Pons (tissue), 1 donor: ENCODE measurements at regions not wholly inside any gene's neighbourhood (a gene's known extent, or its start where the extent isn't known, plus 50 kb on each side); places are given as distances from the start of the nearest gene placed in this dataset.
"Not testable (repeated sequence)": the region's sequence is repeated elsewhere in the genome, so short reads cannot be mapped to it uniquely, and the experiment has no call there.

Experiments
- DNase-seq: peaks from one replicate; pipeline ENCODE4 v3.0.0-alpha.2; 2016; ENCODE audit warnings: low spot score

- no peak for DNase-seq
Measured at GRCh38 chr21:28532446-28532845, 460.2 kb downstream of the LTN1 start.

DNA sequence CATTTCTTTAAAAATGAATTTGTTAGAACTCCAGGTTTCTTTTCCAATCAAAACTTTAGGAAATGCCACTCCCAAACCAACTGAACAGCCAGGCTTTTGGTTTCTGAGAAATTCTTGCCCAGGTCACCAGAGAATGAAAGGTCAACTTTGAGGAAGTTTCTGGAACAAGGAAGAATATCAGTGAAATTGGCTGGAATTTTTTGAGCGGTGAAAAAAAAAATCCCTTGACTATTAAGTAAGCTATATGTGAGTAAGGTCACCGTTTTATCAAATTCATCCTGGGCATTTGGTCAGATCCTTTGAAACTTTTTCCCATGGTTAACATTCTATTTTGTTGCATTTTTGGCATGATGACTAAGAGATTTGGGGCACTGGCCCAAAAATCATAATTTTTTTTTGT is 469.3 kb downstream of the LTN1 start:
- DNase-seq = no peak

GRCh38 chr21:28522014-28522799 is 470.5 kb downstream of the LTN1 start:
- peak; percentile 11 for DNase-seq

GRCh38 chr21:28518630-28519029 is 474.0 kb downstream of the LTN1 start:
- no peak for DNase-seq

DNA sequence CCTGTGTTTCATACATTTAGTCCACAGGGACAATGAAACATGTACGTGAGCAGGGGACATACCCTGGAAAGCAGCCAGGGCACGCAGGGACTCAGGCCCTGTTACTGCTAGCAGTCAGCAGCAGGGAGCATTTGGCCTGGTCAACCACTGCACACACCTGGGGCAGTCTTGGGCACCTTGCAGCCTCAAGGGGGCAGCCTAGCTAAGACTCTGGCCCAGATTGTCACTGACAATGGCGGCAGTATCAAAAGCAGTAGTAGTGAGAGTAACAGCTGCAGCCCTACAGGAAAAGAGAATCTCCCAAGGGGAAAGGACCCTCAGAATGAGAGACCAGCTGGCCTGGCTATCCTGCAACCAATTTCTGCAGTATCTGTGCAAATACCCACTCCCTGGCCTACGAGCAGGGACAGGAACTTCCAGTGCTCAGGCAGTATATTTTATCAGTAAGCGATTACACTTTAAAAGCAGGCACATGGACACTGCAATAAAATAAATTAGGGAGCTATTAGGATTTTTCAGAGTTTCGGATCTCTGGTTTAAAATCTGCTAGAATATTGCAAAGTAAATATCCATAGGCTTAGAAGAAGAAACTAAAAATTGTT is 475.6 kb downstream of the LTN1 start:
- DNase-seq = peak; percentile 54

DNA sequence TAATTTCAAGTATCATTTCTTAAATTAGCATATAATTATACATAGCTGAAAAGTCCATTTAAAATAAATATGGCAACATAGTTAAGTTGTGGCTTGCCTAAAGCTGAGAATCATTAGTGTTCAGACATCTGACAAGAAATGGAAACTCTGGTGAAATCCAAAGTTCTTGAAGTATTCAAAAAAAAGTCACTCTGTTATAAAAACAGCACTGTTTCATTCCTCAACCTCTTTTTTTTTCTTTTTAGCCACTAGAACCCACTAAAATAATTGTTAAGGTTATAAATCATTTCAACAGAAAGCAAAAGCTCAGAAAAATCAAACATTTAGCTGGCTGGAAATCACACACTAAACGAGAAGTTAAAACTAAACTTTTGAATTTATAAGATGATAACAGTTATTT is 476.7 kb downstream of the LTN1 start:
- DNase-seq = no peak

DNA sequence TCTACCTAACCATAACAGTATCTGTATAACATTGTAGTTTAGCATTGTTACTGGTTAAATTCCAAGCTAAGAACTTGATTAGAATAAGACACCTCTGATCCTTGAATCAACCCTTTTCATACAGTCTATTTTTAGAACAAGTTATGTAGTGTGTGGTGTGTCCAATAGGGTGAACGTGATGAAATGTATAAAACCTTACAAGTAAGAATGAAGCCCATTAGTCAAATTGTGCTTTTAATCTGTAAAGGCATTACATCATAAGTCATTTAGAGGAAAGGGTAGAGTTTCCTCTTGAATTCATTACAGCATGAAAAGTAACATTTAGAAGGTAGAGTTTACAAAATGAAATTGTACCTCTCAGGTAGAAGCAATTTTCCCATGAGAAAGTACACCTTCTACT is 479.2 kb downstream of the LTN1 start:
- no peak for DNase-seq

GRCh38 chr21:28509031-28509430 is 483.6 kb downstream of the LTN1 start:
- DNase-seq = no peak

- no peak for DNase-seq
Measured at GRCh38 chr21:28508126-28508525, 484.6 kb downstream of the LTN1 start.

DNA sequence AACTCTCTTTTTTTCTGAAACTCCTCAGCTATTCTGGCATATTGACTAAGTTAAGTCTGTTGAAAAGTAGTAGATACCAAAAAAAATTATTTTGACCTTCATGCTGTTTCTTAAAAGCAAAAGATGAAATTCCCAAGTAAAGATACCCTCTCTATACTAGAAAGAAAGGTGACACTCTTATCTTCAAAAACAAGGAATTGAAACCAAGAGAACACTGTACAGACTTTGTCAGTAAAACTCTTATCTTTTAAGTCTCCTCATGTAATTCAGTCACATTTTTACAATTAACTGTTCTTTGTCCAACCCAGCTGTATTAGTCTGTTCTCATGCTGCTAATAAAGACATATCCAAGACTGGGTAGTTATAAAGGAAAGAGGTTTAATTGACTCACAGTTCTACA is 496.2 kb downstream of the LTN1 start:
- no peak for DNase-seq

DNA sequence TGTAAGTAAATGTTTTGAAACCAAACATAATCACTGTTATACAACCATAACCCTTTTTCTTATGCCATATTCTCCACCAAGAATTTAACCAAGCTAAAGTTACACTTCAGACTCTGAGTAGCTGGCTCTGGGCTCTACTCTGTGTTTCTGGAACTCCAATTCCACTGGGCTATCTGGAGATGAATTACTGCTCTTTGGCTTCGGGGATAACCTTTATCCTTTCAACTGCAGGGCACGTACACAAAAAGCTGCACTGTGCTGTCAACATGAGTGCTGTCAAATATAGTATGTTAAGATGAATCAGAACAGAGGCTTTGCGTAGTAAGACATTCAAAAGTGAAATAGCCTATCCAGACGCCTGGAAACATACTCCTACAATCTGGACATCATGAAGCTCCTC is 500.6 kb downstream of the LTN1 start:
- no peak for DNase-seq

DNA sequence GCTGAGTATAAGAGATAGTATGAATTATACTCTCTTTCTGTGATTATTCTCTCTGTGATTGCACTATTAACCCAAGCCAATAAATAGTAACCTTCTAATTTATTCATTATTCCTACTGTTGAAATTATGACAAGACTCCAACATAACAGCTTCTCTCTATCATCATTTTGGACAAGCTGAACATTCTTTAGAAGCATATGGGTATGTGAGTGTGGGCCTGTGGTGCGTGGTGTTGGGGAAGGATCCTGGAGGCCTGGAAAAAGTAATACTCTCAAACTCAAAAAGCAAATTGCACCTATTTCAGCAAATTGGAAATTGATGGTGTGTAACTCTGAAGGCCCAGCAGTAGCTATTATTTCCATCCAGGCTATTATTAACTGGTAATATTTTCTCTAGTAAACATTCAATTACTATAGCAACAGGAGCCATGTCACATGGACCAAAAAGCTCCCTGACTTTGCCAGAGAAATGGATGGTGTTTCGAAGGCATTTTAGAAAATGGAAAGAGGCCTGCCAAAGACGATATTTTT is 502.8 kb downstream of the LTN1 start:
- DNase-seq = no peak

DNA sequence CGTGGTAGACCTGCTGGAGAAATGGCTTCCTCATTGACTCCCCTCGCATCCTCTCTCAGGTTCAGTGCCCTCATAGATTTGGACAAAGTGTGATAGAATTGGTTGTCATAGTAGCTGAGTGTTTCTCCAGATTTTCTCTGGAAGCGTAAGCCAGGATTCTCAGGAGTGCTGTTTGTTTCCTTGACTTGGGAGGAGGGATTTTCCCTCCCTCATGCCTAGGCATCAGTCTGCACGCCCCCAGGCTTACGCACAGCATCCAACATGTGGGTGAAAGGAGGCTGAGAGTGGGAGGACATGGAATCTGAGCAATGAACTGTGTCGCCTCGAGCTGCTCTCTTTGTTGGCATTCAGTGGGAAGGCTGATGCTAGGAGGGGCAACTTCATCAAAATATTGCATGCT is 503.5 kb downstream of the LTN1 start:
- no peak for DNase-seq

DNA sequence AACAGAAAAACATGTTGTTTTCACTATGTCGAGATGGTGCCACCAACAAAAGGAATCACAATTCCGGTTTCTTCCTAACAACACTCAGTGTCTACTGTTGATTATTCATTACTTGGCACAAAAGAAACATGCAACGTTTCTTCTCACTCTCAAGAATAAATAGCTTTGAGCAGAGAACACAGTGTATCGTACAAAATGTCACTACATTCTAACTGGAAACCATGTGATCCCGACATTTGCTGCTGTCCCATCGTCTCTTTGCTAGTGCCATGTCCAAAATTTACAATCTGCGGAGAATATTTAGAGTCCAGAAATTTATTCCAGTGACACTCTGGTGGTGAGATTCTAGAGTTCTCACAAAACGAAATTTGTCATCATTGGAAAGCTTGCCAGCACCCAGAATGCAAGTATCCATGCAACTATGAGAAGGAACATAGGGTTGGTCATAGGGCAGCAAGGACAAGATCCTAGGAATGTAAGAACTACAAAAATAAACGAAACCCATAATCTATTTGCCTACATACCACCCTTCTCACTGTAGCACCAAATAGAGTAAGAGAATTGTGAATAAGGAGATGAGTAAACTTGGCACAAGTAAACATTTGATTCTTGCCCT is 505.1 kb downstream of the LTN1 start:
- no peak for DNase-seq

DNA sequence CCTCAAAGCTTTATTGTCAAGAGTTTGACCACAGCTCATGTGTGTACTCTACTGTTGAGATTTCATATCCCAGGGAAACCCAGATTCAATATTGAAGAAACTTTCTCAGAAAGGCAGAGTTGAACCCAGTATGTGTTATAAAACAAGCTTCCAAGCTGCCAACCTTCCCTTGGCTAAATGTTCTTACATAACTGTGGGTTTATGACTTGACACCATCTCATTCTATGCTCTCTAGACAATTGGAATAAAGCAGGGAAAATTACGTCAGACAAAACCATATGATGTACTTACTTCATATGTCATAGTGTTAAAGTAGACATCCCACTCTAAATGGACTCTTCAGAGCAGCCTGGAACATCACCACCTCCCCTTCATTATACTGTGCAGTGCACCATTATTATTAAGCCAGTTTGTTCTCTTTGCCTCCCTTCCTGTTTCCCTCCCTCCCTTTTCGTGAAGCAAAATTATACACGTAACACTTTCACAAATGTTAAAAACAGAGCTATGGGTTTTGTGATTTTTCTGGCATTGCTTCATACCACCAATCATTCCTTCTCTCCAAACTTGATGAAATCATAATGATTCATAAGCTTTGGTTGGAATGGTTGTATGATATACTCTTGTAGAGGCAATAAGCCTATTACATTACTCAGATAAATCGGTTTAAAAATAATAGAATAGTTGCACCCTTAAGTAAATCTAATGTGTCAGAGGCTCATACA is 507.2 kb downstream of the LTN1 start:
- no peak for DNase-seq

- DNase-seq = no peak
Measured at GRCh38 chr21:28483301-28484035, 509.2 kb downstream of the LTN1 start.

GRCh38 chr21:28482657-28483056 is 510.0 kb downstream of the LTN1 start:
- DNase-seq = peak; percentile 2

GRCh38 chr21:28480470-28480869 is 512.2 kb downstream of the LTN1 start:
- no peak for DNase-seq

- DNase-seq = no peak
Measured at GRCh38 chr21:28473530-28474220, 519.0 kb downstream of the LTN1 start.

DNA sequence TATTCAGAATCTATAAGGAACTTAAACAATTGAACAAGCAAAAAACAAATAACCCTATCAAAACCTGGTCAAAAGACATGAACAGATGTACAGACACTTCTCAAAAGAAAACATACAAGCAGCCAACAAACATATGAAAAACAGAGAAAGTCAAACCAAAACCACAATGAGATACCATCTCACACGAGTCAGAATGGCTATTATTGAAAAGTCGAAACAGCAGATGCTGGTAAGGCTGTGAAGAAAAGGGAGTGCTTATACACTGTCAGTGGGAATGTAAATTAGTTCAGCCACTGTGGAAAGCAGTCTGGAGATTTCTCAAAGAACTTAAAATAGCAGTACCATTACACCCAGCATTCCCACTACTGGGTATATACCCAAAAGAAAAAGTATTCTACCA is 520.1 kb downstream of the LTN1 start:
- not testable (repeated sequence) for DNase-seq

- no peak for DNase-seq
Measured at GRCh38 chr21:28464988-28465387, 527.7 kb downstream of the LTN1 start.
